ENCODE measurements at regions not wholly inside any gene's neighbourhood (a gene's known extent, or its start where the extent isn't known, plus 50 kb on each side); places are given as distances from the start of the nearest gene placed in this dataset.

DNA sequence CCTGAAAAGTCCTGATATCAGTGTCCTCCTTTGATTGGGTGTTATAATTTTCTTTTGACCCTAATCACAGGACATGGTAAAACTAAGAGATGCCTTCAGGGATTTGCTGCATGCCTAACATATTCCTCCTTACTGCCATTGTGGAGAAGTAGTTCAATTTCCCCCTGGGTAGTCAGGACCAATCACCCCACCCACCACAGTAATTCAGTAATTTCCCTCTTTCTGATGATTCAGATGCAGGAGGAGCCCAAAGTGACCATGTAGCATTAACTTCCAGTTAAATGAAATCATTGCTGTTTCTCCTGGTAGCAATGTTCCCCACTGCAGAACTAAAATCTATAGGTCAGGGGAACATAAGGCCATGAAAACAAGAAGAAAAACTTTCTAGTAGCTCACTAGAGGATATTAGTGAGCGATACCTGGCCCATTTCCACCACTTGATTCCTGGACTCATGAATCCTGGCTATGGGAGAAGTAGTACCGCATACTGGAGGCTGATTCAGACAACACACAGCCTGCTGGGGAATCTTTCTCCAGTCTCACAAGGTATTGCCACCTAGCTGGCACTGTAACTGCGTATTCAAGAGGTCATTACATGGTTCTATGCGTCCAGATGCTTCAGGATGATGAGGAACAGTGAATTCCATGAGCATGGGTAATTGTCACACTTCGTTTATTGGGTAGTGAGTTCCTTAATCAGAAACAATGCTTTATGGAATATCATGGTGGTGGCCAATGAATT, 561.2 kb downstream of the HAO1 start:
- TF ChIP-seq RAD21 (IDR thresholded peaks at IDR 0.05; ENCODE audit: low read length) (no peak), CEBPB (IDR thresholded peaks at IDR 0.05; ENCODE audit: low read depth, low read length) (no peak), MAZ (IDR thresholded peaks at IDR 0.05; ENCODE audit: borderline replicate concordance, low read depth, low read length) (no peak), MAFK (IDR thresholded peaks at IDR 0.05; ENCODE audit: low read depth, low read length) (no peak), MXI1 (IDR thresholded peaks at IDR 0.05; ENCODE audit: borderline replicate concordance, low read depth, low read length) (no peak), BHLHE40 (IDR thresholded peaks at IDR 0.05; ENCODE audit: low read depth, low read length) (no peak), SMC3 (IDR thresholded peaks at IDR 0.05; ENCODE audit: low read depth, low read length) (no peak), POLR2A (IDR thresholded peaks at IDR 0.05; ENCODE audit: low read depth, low read length) (no peak), RFX5 (IDR thresholded peaks at IDR 0.05; ENCODE audit: low read depth, low read length) (no peak)
- TF ChIP-seq, protein P1, sequence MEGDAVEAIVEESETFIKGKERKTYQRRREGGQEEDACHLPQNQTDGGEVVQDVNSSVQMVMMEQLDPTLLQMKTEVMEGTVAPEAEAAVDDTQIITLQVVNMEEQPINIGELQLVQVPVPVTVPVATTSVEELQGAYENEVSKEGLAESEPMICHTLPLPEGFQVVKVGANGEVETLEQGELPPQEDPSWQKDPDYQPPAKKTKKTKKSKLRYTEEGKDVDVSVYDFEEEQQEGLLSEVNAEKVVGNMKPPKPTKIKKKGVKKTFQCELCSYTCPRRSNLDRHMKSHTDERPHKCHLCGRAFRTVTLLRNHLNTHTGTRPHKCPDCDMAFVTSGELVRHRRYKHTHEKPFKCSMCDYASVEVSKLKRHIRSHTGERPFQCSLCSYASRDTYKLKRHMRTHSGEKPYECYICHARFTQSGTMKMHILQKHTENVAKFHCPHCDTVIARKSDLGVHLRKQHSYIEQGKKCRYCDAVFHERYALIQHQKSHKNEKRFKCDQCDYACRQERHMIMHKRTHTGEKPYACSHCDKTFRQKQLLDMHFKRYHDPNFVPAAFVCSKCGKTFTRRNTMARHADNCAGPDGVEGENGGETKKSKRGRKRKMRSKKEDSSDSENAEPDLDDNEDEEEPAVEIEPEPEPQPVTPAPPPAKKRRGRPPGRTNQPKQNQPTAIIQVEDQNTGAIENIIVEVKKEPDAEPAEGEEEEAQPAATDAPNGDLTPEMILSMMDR (conservative IDR thresholded peaks at IDR 0.05; ENCODE audit: low read depth, low read length) = no peak
- TF ChIP-seq, protein P2, sequence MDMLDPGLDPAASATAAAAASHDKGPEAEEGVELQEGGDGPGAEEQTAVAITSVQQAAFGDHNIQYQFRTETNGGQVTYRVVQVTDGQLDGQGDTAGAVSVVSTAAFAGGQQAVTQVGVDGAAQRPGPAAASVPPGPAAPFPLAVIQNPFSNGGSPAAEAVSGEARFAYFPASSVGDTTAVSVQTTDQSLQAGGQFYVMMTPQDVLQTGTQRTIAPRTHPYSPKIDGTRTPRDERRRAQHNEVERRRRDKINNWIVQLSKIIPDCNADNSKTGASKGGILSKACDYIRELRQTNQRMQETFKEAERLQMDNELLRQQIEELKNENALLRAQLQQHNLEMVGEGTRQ (IDR thresholded peaks at IDR 0.05; ENCODE audit: low read depth, low read length) = no peak
- TF ChIP-seq, protein P3, sequence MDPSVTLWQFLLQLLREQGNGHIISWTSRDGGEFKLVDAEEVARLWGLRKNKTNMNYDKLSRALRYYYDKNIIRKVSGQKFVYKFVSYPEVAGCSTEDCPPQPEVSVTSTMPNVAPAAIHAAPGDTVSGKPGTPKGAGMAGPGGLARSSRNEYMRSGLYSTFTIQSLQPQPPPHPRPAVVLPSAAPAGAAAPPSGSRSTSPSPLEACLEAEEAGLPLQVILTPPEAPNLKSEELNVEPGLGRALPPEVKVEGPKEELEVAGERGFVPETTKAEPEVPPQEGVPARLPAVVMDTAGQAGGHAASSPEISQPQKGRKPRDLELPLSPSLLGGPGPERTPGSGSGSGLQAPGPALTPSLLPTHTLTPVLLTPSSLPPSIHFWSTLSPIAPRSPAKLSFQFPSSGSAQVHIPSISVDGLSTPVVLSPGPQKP (IDR thresholded peaks at IDR 0.05; ENCODE audit: borderline replicate concordance, low read depth, low read length) = no peak
